ENCODE measurements at regions not wholly inside any gene's neighbourhood (a gene's known extent, or its start where the extent isn't known, plus 50 kb on each side); places are given as distances from the start of the nearest gene placed in this dataset.

DNA sequence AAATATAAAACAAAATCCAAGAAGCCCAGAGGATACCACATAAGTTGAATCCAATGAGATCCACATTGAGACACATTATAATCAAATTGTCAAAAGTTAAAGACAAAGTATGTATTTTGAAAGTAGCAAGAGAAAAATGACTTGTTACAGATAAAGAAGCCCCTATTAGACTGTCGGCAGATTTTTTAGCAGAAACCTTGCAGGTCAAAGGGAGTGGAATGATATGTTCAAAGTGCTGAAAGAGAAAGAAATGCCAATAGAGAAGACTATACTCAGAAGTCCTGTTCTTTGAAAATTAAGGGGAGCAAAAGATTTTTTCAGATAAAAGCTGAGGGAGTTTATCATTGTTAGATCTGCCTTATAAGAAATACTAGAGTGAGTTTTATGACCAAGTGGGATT is 148.9 kb upstream of the EPHA5 start:
- Histone ChIP-seq H3K9me3 (replicated peaks; ENCODE audit: control insufficient read depth, insufficient read depth, low read length) (no peaks in the 10 kb centered on the region), H3K4me3 (replicated peaks in 1 of 3; ENCODE audit: insufficient read depth in 1 of 3, low read depth in 1 of 3, low read length in 3 of 3) (no peak overlapping the region), H3K36me3 (ENCODE audit: control insufficient read depth in 2 of 2, extremely low read depth in 1 of 2, insufficient read depth in 2 of 2, low read length in 2 of 2) (no peaks in the 10 kb centered on the region), H3K9me1 (replicated peaks; ENCODE audit: control insufficient read depth, extremely low read depth, insufficient read depth, low read length) (no peaks in the 10 kb centered on the region), H3K79me2 (ENCODE audit: control insufficient read depth, insufficient read depth, low read length) (no peaks in the 10 kb centered on the region), H3K9ac (replicated peaks; ENCODE audit: extremely low read depth, insufficient read depth, low read length) (no peak overlapping the region), H3K27me3 (ENCODE audit: control insufficient read depth in 2 of 2, insufficient read depth in 2 of 2, low read length in 2 of 2) (peaks cover 0 to 2% of the 10 kb centered on the region in 2 experiments), H3K4me1 (ENCODE audit: control insufficient read depth, extremely low read depth, insufficient read depth, low read length) (no peaks in the 10 kb centered on the region), H3K27ac (ENCODE audit: insufficient read depth, low read depth, low read length) (no peak overlapping the region), H2AFZ (ENCODE audit: low read depth, low read length) (no peak overlapping the region), H4K20me1 (replicated peaks; ENCODE audit: control insufficient read depth, extremely low read depth, insufficient read depth, low read length) (no peaks in the 10 kb centered on the region), H3K4me2 (ENCODE audit: insufficient read depth, low read length) (no peak overlapping the region)
- FAIRE-seq = no peak
- DNase-seq (ENCODE audit: low read depth, low spot score) = no peak
- intact Hi-C loops (cut with micrococcal nuclease) = no loop called here
- CTCF ChIA-PET = no interaction called here
- no TSS peak for BruUV-seq (replicated peaks)
- dilution Hi-C loops (cut with MboI; ENCODE audit: extremely low pct_ligation_motif_present, low sequenced_read_pairs) = no loop called here
- TF ChIP-seq GATA2 (IDR thresholded peaks at IDR 0.05; ENCODE audit: insufficient read depth, insufficient read length, low read depth, low read length) (no peak), EZH2 (IDR thresholded peaks at IDR 0.05; ENCODE audit: borderline replicate concordance, low read depth, low read length, severe bottlenecking) (no peak), POLR2A (IDR thresholded peaks at IDR 0.05; ENCODE audit: low read depth, low read length) (no peak), POLR2AphosphoS5 (IDR thresholded peaks at IDR 0.05; ENCODE audit: insufficient read depth, low read depth, low read length) (no peak)
- TF ChIP-seq, protein P1, sequence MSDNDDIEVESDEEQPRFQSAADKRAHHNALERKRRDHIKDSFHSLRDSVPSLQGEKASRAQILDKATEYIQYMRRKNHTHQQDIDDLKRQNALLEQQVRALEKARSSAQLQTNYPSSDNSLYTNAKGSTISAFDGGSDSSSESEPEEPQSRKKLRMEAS (IDR thresholded peaks at IDR 0.05; ENCODE audit: insufficient read depth, insufficient read length) = no peak
- TF ChIP-seq, protein P2, sequence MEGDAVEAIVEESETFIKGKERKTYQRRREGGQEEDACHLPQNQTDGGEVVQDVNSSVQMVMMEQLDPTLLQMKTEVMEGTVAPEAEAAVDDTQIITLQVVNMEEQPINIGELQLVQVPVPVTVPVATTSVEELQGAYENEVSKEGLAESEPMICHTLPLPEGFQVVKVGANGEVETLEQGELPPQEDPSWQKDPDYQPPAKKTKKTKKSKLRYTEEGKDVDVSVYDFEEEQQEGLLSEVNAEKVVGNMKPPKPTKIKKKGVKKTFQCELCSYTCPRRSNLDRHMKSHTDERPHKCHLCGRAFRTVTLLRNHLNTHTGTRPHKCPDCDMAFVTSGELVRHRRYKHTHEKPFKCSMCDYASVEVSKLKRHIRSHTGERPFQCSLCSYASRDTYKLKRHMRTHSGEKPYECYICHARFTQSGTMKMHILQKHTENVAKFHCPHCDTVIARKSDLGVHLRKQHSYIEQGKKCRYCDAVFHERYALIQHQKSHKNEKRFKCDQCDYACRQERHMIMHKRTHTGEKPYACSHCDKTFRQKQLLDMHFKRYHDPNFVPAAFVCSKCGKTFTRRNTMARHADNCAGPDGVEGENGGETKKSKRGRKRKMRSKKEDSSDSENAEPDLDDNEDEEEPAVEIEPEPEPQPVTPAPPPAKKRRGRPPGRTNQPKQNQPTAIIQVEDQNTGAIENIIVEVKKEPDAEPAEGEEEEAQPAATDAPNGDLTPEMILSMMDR (IDR thresholded peaks at IDR 0.05; ENCODE audit: extremely low read depth in 1 of 2, insufficient read depth in 1 of 2, low read depth in 1 of 2, low read length in 2 of 2) = no peak
- POLR2A ChIA-PET = no interaction called here

DNA sequence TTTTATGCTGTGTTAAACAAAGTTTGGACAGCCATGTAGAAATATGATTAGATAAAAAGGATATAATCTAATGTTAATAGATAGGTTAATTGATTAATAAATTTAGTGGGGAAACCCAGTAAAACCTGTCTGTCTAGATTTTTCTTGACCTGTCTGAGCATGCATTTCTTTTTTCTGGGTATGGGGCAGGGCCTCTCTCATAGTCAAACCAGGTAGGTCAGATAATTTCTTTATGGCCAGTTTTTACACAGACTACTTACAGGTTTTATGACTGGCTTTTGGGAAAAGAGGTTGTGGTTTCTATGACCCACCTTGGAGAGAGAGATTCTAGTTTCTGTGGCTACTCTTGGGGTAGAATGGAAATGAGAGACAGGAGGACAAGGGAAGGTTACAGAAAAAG is 135.6 kb upstream of the EPHA5 start:
- H3K4me1 ChIP-seq (ENCODE audit: control insufficient read depth, extremely low read depth, insufficient read depth, low read length) = no peaks in the 10 kb centered on the region
- no peak for FAIRE-seq
- intact Hi-C loops (cut with micrococcal nuclease) = no loop called here
- H3K4me3 ChIP-seq (replicated peaks in 1 of 3; ENCODE audit: insufficient read depth in 1 of 3, low read depth in 1 of 3, low read length in 3 of 3) = no peak overlapping the region
- CTCF ChIA-PET = no interaction called here
- H3K4me2 ChIP-seq (ENCODE audit: insufficient read depth, low read length) = no peak overlapping the region
- H3K27me3 ChIP-seq (ENCODE audit: control insufficient read depth in 2 of 2, insufficient read depth in 2 of 2, low read length in 2 of 2) = no peaks in the 10 kb centered on the region
- no peak overlapping the region for H3K27ac ChIP-seq (ENCODE audit: insufficient read depth, low read depth, low read length)
- H3K9me1 ChIP-seq (replicated peaks; ENCODE audit: control insufficient read depth, extremely low read depth, insufficient read depth, low read length) = no peaks in the 10 kb centered on the region
- DNase-seq (ENCODE audit: low read depth, low spot score) = no peak
- TF ChIP-seq POLR2A (IDR thresholded peaks at IDR 0.05; ENCODE audit: low read depth, low read length) (no peak), GATA2 (IDR thresholded peaks at IDR 0.05; ENCODE audit: insufficient read depth, insufficient read length, low read depth, low read length) (no peak), POLR2AphosphoS5 (IDR thresholded peaks at IDR 0.05; ENCODE audit: insufficient read depth, low read depth, low read length) (no peak), MYC (IDR thresholded peaks at IDR 0.05; ENCODE audit: low read depth, low read length) (no peak), JUN (IDR thresholded peaks at IDR 0.05; ENCODE audit: borderline replicate concordance, insufficient read depth, insufficient read length, low read depth) (no peak), FOS (IDR thresholded peaks at IDR 0.05; ENCODE audit: borderline replicate concordance, insufficient read depth, low read length) (no peak), EZH2 (IDR thresholded peaks at IDR 0.05; ENCODE audit: borderline replicate concordance, low read depth, low read length, severe bottlenecking) (no peak)
- TF ChIP-seq, protein P2 (IDR thresholded peaks at IDR 0.05; ENCODE audit: extremely low read depth in 1 of 2, insufficient read depth in 1 of 2, low read depth in 1 of 2, low read length in 2 of 2) = no peak
- TF ChIP-seq, protein P1 (IDR thresholded peaks at IDR 0.05; ENCODE audit: insufficient read depth, insufficient read length) = no peak
- dilution Hi-C loops (cut with MboI; ENCODE audit: extremely low pct_ligation_motif_present, low sequenced_read_pairs) = no loop called here
- POLR2A ChIA-PET = no interaction called here
- BruUV-seq (replicated peaks) = no TSS peak
- no peaks in the 10 kb centered on the region for H3K36me3 ChIP-seq (ENCODE audit: control insufficient read depth in 2 of 2, extremely low read depth in 1 of 2, insufficient read depth in 2 of 2, low read length in 2 of 2)
- H3K9me3 ChIP-seq (replicated peaks; ENCODE audit: control insufficient read depth, insufficient read depth, low read length) = no peaks in the 10 kb centered on the region
- no peaks in the 10 kb centered on the region for H3K79me2 ChIP-seq (ENCODE audit: control insufficient read depth, insufficient read depth, low read length)
- H3K9ac ChIP-seq (replicated peaks; ENCODE audit: extremely low read depth, insufficient read depth, low read length) = no peak overlapping the region
- no peaks in the 10 kb centered on the region for H4K20me1 ChIP-seq (replicated peaks; ENCODE audit: control insufficient read depth, extremely low read depth, insufficient read depth, low read length)
- H2AFZ ChIP-seq (ENCODE audit: low read depth, low read length) = no peak overlapping the region

All from endothelial cell of umbilical vein (primary cell).